HG03354 (cell line): ENCODE measurements at regions not wholly inside any gene's neighbourhood (a gene's known extent, or its start where the extent isn't known, plus 50 kb on each side); places are given as distances from the start of the nearest gene placed in this dataset.
"Not testable (repeated sequence)": the region's sequence is repeated elsewhere in the genome, so short reads cannot be mapped to it uniquely, and the experiment has no call there.

ENCODE experiments used
- ATAC-seq: cut with Tn5 transposase; IDR thresholded peaks from one replicate; pipeline ENCODE4 v1.9.1; 2021; ENCODE audit warnings: mild to moderate bottlenecking; ENCODE audit not compliant: unreplicated experiment, poor library complexity, severe bottlenecking

GRCh38 chr2:89938756-89939155 lies 1247.3 kb downstream of the RPIA start:
- ATAC-seq = peak; percentile 99

- ATAC-seq = not testable (repeated sequence)
These were observed 1252.8 kb downstream of the RPIA start for GRCh38 chr2:89944267-89944666.

GRCh38 chr2:89945004-89945616 lies 1253.6 kb downstream of the RPIA start:
- ATAC-seq = not testable (repeated sequence)

GRCh38 chr2:89947208-89947815 lies 1255.8 kb downstream of the RPIA start:
- not testable (repeated sequence) for ATAC-seq

- not testable (repeated sequence) for ATAC-seq
These were observed 1256.6 kb downstream of the RPIA start for GRCh38 chr2:89948102-89948501.

GRCh38 chr2:89950807-89951206 lies 1259.3 kb downstream of the RPIA start:
- ATAC-seq = not testable (repeated sequence)

GRCh38 chr2:89957236-89957635 lies 1265.8 kb downstream of the RPIA start:
- not testable (repeated sequence) for ATAC-seq

- not testable (repeated sequence) for ATAC-seq
These were observed 1268.4 kb downstream of the RPIA start for GRCh38 chr2:89959729-89960378.

GRCh38 chr2:89960570-89960969 lies 1269.1 kb downstream of the RPIA start:
- not testable (repeated sequence) for ATAC-seq

GRCh38 chr2:89968567-89968966 lies 1277.1 kb downstream of the RPIA start:
- peak; percentile 93 for ATAC-seq

GRCh38 chr2:89969190-89969589 lies 1277.7 kb downstream of the RPIA start:
- ATAC-seq = not testable (repeated sequence)

GRCh38 chr2:89973849-89974248 lies 1282.4 kb downstream of the RPIA start:
- not testable (repeated sequence) for ATAC-seq

- ATAC-seq = not testable (repeated sequence)
These were observed 1288.5 kb downstream of the RPIA start for GRCh38 chr2:89979826-89980537.

- not testable (repeated sequence) for ATAC-seq
These were observed 1290.8 kb downstream of the RPIA start for GRCh38 chr2:89982246-89982645.

GRCh38 chr2:89985650-89986049 lies 1294.2 kb downstream of the RPIA start:
- not testable (repeated sequence) for ATAC-seq

- not testable (repeated sequence) for ATAC-seq
These were observed 1295.1 kb downstream of the RPIA start for GRCh38 chr2:89986532-89986931.

GRCh38 chr2:89996779-89997178 lies 1305.3 kb downstream of the RPIA start:
- ATAC-seq = not testable (repeated sequence)

GRCh38 chr2:90004553-90004952 lies 1313.1 kb downstream of the RPIA start:
- ATAC-seq = not testable (repeated sequence)

GRCh38 chr2:90010442-90011100 lies 1319.1 kb downstream of the RPIA start:
- not testable (repeated sequence) for ATAC-seq

- not testable (repeated sequence) for ATAC-seq
These were observed 1319.6 kb downstream of the RPIA start for GRCh38 chr2:90011101-90011443.
